NT2/D1 (cell line): ENCODE measurements at regions not wholly inside any gene's neighbourhood (a gene's known extent, or its start where the extent isn't known, plus 50 kb on each side); places are given as distances from the start of the nearest gene placed in this dataset.

Experiments
- SUZ12 ChIP-seq: IDR thresholded peaks from 2 replicates; pipeline ENCODE4 v1.6.1; 2011; ENCODE audit not compliant: insufficient read length, insufficient read depth; ENCODE audit errors: extremely low read depth
- YY1 ChIP-seq: IDR thresholded peaks from 2 replicates; pipeline ENCODE4 v1.6.1; 2011; ENCODE audit not compliant: insufficient read length, insufficient read depth

DNA sequence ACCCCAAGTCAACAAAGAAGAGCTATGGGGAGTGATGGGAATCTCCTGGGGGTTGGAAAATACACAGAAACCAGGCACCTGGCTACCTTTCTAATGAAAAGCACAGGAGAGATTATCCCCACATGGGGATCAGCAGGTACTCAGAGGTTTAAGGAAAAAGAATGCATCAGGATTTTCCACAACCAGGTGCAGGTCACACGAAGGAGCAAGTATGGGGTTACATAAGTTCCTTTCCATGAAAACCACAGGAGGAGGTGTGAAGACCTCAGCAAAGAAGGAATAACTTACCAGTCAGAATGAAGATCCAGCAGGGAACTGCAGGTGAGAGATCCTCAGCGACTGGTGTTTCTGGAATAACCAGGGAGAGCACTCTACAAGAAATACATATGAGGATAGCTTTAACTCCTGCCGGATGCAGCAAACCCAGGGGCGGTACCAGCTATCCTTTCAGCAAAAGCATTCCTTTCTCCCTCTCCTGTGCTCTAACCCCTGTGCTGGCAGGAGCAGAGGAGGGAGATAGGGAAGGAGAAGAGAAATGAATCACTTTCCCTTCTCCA is 116.7 kb upstream of the TMEM106B start:
- TF ChIP-seq YY1 (no peak), SUZ12 (no peak)
